ENCODE measurements at regions not wholly inside any gene's neighbourhood (a gene's known extent, or its start where the extent isn't known, plus 50 kb on each side); places are given as distances from the start of the nearest gene placed in this dataset.
"Not testable (repeated sequence)": the region's sequence is repeated elsewhere in the genome, so short reads cannot be mapped to it uniquely, and the experiment has no call there.

- DNase-seq = no peak
These were observed 219.4 kb downstream of the TANC2 start for GRCh38 chr17:63185420-63185819.

- no peak for DNase-seq
These were observed 223.0 kb downstream of the TANC2 start for GRCh38 chr17:63189082-63189481.

- DNase-seq = no peak
These were observed 223.9 kb downstream of the TANC2 start for GRCh38 chr17:63189930-63190329.

- no peak for DNase-seq
These were observed 224.9 kb downstream of the TANC2 start for GRCh38 chr17:63190821-63191370.

GRCh38 chr17:63191610-63192009 lies 225.6 kb downstream of the TANC2 start:
- no peak for DNase-seq

GRCh38 chr17:63193827-63194226 lies 227.8 kb downstream of the TANC2 start:
- DNase-seq = no peak

GRCh38 chr17:63196772-63197335 lies 230.8 kb downstream of the TANC2 start:
- DNase-seq = no peak

- DNase-seq = no peak
These were observed 237.6 kb downstream of the TANC2 start for GRCh38 chr17:63203652-63204051.

GRCh38 chr17:63221939-63222338 lies 224.2 kb downstream of the CYB561 start:
- DNase-seq = no peak

- DNase-seq = peak; percentile 8
These were observed 223.5 kb downstream of the CYB561 start for GRCh38 chr17:63222655-63223054.

GRCh38 chr17:63223212-63223911 lies 222.7 kb downstream of the CYB561 start:
- DNase-seq = no peak

GRCh38 chr17:63224644-63225043 lies 221.5 kb downstream of the CYB561 start:
- no peak for DNase-seq

- DNase-seq = not testable (repeated sequence)
These were observed 219.4 kb downstream of the CYB561 start for GRCh38 chr17:63226720-63227119.

- DNase-seq = not testable (repeated sequence)
These were observed 215.0 kb downstream of the CYB561 start for GRCh38 chr17:63231015-63231620.

- DNase-seq = no peak
These were observed 213.4 kb downstream of the CYB561 start for GRCh38 chr17:63232565-63233310.

GRCh38 chr17:63240106-63240505 lies 206.0 kb downstream of the CYB561 start:
- DNase-seq = no peak

GRCh38 chr17:63246344-63246743 lies 199.8 kb downstream of the CYB561 start:
- no peak for DNase-seq

- no peak for DNase-seq
These were observed 198.4 kb downstream of the CYB561 start for GRCh38 chr17:63247706-63248105.

GRCh38 chr17:63249256-63250004 lies 196.7 kb downstream of the CYB561 start:
- no peak for DNase-seq

- no peak for DNase-seq
These were observed 195.3 kb downstream of the CYB561 start for GRCh38 chr17:63250830-63251229.

- no peak for DNase-seq
These were observed 187.3 kb downstream of the CYB561 start for GRCh38 chr17:63258785-63259184.

GRCh38 chr17:63262751-63263476 lies 183.2 kb downstream of the CYB561 start:
- DNase-seq = no peak

All from activated CD4-positive, alpha-beta T cell treated with anti-CD3 and anti-CD28 coated beads, Interleukin-2, Interleukin-6, amounts not matched to agents 100 ng/mL and 50 ng/mL, durations not matched to agents 16 hours and 8 hours (primary cell).